ENCODE measurements at regions not wholly inside any gene's neighbourhood (a gene's known extent, or its start where the extent isn't known, plus 50 kb on each side); places are given as distances from the start of the nearest gene placed in this dataset.

DNA sequence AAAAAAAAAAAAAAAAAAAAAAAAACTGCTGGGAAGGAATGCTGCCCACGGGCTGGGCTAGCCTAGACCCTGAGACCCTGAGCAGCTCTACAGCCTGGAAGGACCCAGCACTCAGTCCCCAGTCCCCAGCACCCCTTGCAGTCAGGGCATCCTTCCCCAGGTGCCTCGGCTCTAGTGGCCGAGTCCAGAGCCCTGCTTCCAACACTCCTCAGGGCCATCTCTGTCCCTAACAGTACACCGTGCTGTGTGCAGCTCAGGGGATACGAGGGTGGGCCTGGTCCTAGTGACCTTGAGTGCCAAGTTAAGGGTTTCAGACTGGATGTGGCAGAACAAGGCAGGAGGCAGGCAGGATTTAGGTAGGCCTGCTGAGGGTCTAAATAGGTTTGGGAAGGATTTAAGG is 50.2 kb upstream of the LRP8 start:
- no peak for DNase-seq (ENCODE audit: low spot score)

DNA sequence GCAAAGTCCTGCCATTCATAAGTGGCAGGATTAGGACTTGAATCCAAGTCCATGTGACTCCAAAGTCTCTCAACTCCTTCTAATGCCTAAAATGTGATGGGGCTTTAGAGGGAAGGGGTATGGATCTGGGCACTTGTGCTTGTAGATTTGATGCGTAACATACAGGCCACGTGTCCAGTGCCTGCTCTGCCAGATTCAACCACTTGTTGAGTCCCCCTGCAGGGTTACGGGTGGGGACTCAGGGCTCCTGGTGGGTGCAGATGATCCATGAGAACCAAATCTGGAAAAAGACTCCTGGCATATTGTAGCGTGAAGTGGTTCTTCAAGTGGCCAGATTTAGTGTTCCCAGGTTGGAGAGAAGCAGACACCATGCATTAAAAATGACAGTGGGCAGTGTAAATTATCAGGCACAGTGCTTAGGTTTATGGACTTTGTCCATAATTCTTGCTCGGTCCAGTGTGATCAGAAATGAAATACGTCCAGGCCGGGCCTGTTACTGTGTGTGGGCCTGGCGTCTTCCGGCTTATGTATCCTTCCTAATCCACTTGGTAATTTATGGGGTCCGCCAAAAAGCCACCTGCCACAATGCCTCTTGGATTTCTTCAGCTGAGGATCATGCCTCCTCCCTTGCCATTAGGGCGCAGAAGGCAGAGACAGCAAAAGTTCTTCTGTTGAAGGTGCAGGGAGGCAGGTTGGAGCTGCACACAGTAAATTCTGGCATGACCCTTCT is 51.2 kb upstream of the LRP8 start:
- no peak for DNase-seq (ENCODE audit: low spot score)

DNA sequence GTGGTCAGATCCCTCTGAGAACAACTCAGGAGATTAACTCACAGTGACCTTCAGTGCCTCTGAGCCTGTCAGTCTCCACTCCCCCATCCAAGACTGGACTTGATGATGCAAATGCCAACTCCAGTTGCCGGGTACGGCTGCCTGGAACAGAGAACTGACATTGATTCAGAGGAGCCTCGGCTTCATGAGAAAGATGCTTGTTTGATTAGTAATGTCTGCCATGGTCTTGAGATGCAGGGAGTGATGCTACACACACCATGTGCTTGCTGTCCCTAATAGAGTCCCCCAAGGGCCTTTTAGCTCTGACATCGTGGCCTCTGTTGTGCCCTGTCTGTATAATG is 51.8 kb upstream of the LRP8 start:
- no peak for DNase-seq (ENCODE audit: low spot score)

DNA sequence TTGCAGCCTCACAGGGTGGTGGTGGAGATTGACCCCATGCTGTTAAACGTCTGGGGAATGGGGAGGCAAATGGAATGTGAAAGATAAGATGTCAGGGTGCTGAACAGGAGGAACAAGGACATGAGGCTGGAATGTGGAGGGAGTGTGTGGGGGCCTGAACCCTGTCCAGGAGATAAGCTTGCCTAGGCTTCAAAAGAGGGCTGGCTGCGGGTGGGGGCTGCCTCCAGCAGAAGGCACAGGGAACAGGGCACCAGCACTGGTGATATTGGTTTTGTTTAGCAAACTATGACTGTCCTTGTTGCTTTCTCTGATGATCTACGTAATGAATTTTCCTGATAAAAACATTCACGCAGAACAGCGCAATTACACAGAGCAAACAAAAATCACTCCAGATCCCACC is 52.4 kb upstream of the LRP8 start:
- no peak for DNase-seq (ENCODE audit: low spot score)

DNA sequence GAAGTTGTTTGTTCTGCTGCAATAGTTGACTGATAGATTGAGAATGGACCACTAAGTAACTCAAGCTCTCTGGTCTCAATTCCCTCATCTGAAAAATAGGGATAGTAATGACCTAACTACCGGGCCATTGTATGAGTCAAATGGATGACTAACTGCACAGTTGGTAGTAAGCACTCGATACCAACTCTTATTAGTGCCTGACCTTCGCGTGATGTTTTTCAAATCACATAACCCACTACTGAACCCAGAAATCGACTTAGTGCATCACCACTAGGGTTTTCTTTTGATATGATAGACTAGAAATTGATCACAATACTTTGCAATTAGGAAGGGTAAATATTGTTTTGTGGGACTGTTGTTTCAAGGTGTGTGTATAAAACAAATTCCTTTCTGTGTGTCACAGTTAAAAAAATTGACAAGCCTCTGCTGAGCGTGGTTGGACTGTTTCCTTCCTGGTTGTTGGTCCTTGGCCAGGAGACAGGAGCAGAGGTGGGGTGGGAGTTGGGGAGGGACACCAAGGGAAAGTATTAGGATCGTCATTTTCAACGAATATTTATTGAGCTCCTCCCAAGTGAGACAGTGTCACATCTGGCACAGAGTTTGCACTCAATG is 54.0 kb upstream of the LRP8 start:
- peak; percentile 50 for DNase-seq (ENCODE audit: low spot score)

DNA sequence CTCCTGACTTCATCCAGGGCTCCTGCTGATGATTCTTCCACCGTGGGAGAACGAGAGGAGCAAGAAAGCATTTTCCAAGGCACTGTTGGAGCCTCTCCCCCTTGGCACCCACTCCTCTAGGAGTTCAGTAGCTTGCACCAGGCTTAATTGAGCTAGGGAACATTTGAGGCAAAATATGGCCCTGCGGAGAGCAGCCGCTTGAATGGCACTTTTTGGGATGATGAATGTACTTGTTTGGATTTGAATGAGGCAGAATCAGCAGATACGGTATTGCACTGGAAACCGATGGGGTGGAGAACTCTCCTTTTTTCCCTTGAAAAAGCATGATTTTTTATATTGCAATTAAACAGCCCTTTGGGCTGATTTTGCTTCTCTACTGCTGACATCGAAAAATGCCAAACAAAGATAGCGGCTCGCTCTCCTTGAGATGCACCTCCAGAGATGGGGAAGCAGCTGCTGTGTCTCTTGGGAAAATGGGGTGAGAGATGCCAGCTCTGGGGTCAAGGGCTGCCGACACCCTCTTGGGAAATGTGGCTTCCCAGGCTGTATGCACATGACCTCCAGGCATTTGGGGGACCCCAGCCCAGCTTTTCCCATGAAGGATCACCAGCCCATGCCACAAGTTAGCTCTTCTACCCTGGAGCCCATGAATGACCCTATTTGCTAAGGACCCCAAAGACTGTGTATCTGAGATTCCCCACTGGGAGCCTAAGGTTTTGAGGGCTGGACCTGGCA is 55.4 kb upstream of the LRP8 start:
- no peak for DNase-seq (ENCODE audit: low spot score)

DNA sequence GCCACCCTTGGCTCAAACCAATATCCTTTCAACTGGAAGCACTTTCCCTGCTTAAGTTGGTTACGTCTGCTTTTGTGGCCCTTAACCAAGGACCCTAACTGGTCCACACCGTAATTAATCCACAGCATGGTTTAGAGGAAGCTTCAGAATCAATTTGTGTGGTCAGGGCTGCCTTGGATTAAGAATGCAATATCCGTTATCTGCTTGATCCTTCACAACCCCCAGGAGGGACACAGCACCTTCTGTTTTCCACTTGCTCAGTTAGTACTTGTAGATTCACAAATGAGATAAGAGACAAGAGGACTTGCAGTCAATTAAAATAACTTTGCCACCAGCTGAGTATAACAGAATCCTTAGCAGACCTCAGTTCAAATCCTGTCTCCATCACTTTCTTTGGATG is 56.9 kb upstream of the LRP8 start:
- no peak for DNase-seq (ENCODE audit: low spot score)

DNA sequence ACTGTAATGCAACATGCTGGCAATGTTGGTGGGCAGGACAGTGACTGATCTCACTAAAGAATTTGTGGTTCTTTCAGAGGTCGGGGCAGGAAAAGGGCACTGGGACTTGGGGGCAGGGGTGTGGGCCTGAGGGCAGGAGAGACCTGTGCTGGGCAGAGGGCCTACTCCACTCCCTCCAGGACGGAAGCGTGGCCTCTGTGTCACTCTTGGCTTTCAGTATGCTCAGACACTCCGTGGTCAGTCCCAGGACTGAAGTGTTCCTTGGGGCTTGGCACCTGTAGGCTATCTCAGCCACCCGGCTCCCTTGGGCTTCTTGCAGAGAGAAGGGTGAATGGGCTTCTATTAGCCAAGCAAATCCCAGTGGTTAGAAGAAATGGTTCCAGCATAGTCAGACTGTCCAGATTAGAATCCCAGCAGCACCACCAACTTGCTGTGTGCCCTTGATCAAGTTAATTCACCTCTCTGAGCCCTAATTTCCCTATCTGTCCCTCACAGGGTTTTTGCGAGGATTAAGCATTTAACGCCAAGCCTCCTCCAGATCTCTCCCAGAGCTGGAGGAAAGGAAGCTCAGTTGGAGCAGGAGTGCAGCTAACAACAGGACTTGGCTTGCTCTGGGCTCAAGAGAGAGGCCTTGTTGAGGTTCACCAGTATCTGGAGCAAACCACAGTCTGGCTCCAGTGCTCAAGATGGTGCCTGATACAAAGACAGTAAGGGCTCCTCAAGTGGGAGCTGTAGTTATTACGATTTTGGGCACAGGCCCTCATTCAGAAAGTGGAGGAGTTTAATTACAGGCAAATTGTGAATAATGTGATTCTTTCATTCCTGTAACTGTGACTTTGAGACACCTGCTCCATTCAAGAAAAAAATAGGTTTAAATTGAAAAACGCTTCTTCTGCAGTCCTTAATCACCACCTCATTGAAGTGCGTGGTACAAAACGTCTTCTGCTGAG is 57.7 kb upstream of the LRP8 start:
- no peak for DNase-seq (ENCODE audit: low spot score)

DNA sequence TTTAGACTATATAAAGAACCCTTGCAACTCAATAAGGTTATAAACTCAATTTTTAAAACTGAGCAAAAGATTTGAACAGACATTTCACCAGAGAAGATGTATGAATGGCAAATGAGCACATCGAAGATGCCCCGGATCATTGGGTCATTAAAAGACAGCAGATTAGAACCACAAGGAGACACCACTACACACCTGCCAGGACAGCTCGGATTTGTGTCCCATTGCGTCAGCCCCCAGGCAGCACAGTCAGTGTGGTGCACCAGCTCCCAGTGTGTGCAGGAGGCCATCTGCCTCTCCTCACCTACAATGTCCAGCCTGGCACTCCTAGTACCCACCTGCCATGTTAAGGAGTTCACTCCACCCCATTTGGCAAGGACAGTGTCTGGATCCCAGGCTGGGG is 61.1 kb upstream of the LRP8 start:
- DNase-seq (ENCODE audit: low spot score) = no peak

DNA sequence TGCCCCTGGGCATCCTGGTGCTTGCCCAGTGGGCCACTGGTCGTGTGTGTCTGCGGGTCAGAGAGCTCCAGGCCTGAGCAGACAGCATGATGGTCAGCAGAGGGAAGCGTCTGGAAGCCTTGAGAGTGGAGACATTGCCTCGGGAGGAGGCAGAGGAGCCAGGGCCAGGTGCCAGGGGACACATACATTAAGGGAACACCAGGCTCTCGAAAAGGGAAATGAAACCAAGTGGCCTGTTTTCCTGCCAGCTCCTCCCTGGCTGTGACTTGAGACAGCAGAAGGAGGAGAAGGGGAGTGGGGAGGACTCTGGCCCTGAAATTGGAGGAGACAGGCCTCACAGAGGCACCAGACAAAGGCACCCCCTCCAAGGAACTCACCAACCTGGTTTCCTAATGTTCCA is 62.4 kb upstream of the LRP8 start:
- no peak for DNase-seq (ENCODE audit: low spot score)

DNA sequence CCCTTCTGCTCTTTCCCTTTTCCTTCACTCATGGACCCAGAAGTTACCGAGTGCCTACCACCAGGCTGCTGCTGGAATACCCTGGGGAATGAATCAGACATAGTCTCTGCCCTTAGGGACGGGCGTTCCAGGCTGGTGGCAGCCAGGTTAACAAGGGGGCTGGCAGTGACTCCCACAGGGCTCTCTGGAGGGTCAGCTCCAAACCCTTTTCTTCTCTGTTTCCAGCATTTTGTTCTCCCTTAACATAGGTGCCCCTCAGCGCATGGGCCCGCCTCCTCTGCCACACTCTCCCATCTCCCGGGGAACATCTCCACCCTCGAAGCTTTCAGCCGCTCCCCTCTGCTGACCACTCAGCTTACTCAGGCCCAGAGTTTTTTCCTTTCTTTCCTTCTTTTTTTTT is 62.9 kb upstream of the LRP8 start:
- no peak for DNase-seq (ENCODE audit: low spot score)

DNA sequence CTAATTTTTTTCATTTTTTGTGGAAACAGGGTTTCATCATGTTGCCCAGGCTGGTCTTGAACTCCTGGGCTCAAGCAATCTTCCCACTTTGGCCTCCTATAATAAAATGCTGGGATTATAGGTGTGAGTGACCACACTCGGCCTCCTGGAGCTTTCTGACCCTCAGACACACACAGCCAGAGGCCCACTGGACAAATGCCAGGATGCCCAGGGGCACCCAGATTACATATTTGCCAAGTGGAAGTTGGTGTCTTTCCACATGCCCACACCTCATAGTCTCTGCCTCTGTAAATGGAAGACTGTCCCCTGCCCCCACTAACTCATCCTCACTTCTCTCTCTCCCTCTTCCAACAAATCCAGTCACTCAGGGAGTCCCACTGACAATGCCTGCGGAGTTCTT is 63.4 kb upstream of the LRP8 start:
- no peak for DNase-seq (ENCODE audit: low spot score)

DNA sequence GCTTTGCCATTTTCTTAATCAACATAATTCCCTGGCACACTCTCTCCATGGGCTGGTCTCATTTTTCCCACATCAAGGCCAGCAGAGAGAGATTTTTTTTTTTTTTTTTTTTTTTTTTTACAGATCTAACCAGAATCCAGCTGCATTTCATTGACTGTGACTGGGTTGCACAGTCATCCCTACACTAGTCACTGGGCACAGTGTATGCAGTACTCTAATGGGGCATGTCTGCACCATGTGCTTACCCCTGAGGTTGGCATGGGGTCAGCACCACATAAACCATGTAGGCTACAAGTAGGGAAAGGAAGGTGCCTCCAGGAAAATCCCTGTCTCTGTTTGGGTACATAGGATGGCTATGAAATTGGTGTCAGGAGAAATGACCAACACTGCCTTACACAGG is 64.1 kb upstream of the LRP8 start:
- no peak for DNase-seq (ENCODE audit: low spot score)

DNA sequence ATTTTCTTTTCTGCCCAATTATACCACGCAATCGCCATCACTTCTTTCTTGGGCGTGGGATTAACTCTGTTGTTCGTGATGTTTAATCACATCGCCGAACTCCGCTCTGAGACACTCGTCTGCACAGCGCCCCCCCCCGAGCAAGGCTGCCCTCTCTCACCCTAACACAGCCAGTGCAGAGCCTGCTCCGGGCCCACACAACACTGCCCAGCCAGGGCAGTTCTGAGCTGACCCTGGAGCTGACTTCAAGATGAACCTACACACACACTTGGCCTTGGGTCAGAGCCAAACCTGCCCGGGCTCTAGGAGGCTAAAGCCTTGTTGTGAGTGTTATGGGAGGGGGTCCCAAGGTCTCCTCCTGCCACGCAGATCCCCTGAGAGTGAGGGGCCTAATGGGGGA is 64.6 kb upstream of the LRP8 start:
- DNase-seq (ENCODE audit: low spot score) = no peak

DNA sequence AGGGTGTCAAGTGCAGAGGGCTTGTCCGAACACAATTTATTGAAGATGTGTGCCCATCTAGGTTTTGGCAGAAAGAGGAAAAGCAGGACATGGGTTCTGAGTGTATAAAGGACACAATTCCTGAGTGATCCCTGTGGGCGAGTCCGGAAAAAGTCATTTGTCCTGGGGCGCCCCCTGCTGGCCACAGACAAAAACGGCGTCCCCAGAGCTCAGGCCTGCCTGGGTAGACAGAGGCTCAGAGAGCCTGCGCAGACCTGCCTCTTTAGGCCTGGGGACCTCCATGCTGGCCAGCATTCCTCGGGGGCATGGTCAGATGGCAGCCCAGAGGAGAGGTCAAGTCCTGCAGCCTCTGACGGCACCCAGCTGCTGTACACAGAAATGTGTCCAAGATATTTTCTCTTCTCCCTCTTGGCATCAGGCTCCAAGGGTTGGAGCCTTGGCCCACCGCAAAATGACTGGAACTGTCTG is 65.5 kb upstream of the LRP8 start:
- peak; percentile 87 for DNase-seq (ENCODE audit: low spot score)

DNA sequence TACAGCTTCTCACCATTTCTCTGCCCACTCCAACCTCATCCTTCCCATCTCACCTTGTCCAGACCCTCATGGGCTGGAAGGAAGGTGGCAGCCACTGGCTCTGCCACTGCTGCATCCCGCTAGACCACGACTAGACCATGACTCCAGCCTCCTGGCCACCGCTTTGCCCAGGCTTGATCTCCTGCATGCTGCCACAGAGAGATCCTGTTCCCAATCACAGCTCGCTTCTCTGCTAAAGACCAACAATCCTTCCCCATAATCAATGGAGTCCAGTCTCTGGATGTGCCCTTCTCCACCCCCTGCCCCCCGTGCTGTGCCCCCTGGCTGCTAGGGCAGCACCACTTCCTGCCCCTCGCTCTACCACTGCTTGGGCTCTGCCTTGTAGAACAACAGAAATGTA is 64.9 kb upstream of the DMRTB1 start:
- no peak for DNase-seq (ENCODE audit: low spot score)

DNA sequence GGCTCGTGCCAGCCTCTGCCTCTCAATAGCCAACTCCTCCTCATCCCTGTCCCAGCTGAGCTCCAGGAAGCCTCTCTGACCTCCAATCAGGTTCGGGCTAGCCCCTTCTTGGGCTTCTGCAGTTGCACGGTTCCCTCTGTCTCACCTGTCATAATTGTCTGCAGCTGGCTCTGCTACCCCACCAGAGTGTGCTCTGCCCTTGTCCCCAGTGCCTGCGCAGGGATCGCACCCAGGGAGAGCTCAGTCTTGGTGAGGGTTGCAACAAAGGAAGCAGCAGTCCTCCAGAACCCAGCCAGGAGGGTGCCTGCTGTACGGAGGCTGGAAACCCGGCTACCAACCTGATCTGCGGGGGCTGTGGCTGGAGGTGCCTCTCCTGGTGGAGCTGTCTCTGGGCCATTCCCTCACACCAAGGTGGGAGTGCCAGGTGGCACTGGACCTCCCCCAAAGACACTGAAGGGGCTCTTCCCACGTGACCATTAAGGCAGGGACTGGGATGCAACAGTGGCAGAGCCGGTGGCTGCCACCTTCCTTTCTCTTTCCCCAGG is 63.5 kb upstream of the DMRTB1 start:
- DNase-seq (ENCODE audit: low spot score) = no peak

DNA sequence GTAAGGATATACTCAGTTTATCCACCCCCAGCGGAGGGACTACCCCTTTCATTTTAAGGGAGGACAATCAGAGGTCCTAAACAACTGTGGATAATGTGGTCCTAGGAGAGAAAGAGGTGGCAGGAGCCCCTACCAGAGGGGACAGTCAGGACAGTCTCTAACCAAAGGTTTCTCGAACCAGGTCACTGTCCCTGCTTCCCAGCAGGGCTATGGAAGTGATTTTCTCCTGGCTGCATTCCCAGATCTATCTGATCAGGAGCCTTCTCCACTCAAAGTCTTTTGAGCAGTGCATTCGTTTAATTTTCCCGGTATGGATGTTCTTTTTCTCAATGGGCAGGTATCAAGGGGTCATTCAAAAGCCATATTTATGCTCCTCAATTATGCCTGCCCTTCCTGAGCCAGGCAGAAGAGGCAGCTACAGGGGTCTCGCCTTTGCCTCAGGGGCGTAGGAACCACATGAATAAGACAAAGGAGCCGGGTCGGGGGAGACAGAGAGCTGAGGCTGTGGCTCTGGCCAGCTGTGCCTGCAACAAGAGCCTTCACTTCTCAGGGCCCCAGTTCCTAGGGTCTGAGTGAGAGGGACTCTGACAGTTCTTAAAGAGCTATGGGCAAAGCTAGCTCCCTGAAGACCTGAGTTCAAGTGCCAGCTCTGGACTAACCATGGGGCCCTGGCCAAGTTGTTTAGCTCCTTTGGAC is 62.5 kb upstream of the DMRTB1 start:
- no peak for DNase-seq (ENCODE audit: low spot score)

DNA sequence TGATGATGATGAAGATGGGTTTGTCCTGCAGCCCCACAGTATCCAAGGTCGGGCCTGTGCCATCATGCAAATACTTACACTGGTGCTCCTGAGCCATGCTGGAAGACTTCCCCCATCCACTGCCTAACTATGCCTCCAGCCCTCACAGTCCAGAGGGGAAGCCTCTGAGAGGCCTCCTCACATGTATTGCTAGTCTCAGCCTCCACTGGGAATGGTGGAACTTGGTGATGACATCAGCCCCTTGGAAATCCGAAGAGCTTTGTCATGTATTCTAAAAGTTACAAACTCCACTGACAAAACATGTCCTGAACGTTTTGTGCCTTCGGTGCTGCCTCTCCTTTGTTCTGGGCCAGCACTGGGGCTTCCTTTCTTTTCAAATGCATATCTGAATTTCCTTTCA is 61.1 kb upstream of the DMRTB1 start:
- DNase-seq (ENCODE audit: low spot score) = no peak

DNA sequence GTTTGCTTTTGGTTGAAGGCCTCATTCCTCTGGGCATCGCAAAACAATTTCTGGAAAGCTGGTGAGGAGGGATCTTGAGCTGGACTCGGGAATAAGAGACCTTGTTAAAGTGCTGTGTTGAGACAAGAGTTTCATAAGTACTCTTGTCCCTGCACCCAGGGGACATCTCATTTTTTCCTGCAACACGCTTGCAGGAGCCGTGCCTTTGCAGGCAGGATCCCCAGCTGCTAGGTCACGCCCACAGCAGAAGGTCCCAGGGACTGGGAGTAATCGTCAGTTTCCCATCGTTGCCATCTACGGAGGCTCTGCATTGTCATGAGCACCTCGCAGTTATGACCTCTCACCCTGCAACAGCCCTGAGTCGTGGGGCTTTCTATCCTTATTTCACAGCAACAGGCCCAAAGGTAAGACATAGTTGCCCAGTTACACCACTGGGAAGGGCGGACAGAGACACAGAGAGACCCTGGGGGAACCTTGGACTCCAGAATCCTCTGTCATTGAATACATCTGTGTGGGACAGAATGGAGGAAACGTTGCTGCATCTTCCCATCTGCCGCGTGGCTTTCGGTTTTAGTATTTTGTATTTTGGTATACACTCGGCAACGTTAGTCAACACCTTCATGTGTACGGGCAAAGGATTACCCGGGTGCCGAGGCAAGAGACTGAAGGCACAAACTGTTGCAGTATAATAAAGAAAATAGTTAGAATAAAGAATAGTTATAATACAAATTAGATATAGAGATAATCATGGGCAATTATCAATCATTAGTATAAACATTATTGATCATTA is 60.4 kb upstream of the DMRTB1 start:
- DNase-seq (ENCODE audit: low spot score) = no peak
